WTC11 (cell line): ENCODE measurements at regions not wholly inside any gene's neighbourhood (a gene's known extent, or its start where the extent isn't known, plus 50 kb on each side); places are given as distances from the start of the nearest gene placed in this dataset.

Source experiments
- CREB1 ChIP-seq: sonication (generic); formaldehyde crosslinking; IDR thresholded peaks from 2 replicates; pipeline ENCODE4 v1.8.0; 2023; ENCODE audit warnings: mild to moderate bottlenecking, missing genetic modification reagents
- CTCF ChIP-seq: fragments of 200-600 bp; IDR thresholded peaks from 2 replicates; pipeline ENCODE4 v1.8.0; 2022; ENCODE audit warnings: antibody characterized with exemption
- GABPB1 ChIP-seq: sonication (generic); formaldehyde crosslinking; IDR thresholded peaks from 2 replicates; pipeline ENCODE4 v1.8.1; 2023; ENCODE audit warnings: mild to moderate bottlenecking, missing genetic modification reagents
- NFE2L1 ChIP-seq: sonication (generic); formaldehyde crosslinking; IDR thresholded peaks from 2 replicates; pipeline ENCODE4 v1.8.1; 2023; ENCODE audit warnings: missing genetic modification reagents
- RELA ChIP-seq: sonication (generic); formaldehyde crosslinking; IDR thresholded peaks from 2 replicates; pipeline ENCODE4 v1.8.1; 2022; ENCODE audit warnings: missing genetic modification reagents, mild to moderate bottlenecking, borderline replicate concordance
- USF1 ChIP-seq: sonication (generic); formaldehyde crosslinking; IDR thresholded peaks from 2 replicates; pipeline ENCODE4 v1.8.0; 2022; ENCODE audit warnings: mild to moderate bottlenecking, missing genetic modification reagents
- USF2 ChIP-seq: sonication (generic); formaldehyde crosslinking; IDR thresholded peaks from 2 replicates; pipeline ENCODE4 v1.8.1; 2023; ENCODE audit warnings: mild to moderate bottlenecking, missing genetic modification reagents, moderate library complexity

- TF ChIP-seq CTCF (no peak), CREB1 (no peak), USF2 (no peak), NFE2L1 (no peak), GABPB1 (CRISPR knock-in tag) (no peak), RELA (CRISPR knock-in tag) (no peak), USF1 (CRISPR knock-in tag) (no peak)
Measured at GRCh38 chr10:89119651-89120050, 87.5 kb downstream of the CH25H start.
